DOHH2 (cell line): ENCODE measurements at regions not wholly inside any gene's neighbourhood (a gene's known extent, or its start where the extent isn't known, plus 50 kb on each side); places are given as distances from the start of the nearest gene placed in this dataset.

Source experiments
- CTCF ChIP-seq: fragments of 200-600 bp; sonication (generic); IDR thresholded peaks from one replicate; pipeline ENCODE4 v1.5.1; 2014; ENCODE audit warnings: antibody characterized with exemption, mild to moderate bottlenecking, low read depth, low read length; ENCODE audit not compliant: poor library complexity, severe bottlenecking
- EZH2phosphoT487 ChIP-seq: fragments of 200-600 bp; sonication (generic); IDR thresholded peaks from 2 replicates; pipeline ENCODE4 v1.6.1; 2017; ENCODE audit warnings: borderline replicate concordance, mild to moderate bottlenecking, antibody characterized with exemption, low read length, moderate library complexity, mixed read lengths

- no peak for TF ChIP-seq CTCF
- no peak for TF ChIP-seq EZH2phosphoT487
Observed at GRCh38 chr9:75788006-75788634, 102.4 kb upstream of the PCSK5 start.
